Right lobe of liver (tissue), 6 donors: ENCODE measurements at regions not wholly inside any gene's neighbourhood (a gene's known extent, or its start where the extent isn't known, plus 50 kb on each side); places are given as distances from the start of the nearest gene placed in this dataset.

Experiments used
- ATAC-seq, 4 donors: fragments of 200-7000 bp; cut with Tn5 transposase; one replicate each; pipeline ENCODE4 v1.9.1; 2020; ENCODE audit warnings: mild to moderate bottlenecking in 4 of 4, moderate library complexity in 4 of 4
- DNase-seq, 3 donors: peaks; one replicate each; pipeline ENCODE4 v3.0.0-alpha.2; 2020
- H3K27ac ChIP-seq, 3 donors: fragments of 200-600 bp; one replicate each; pipeline ENCODE4 v1.8.0; 2022
- H3K27me3 ChIP-seq, 2 donors: fragments of 200-600 bp; one replicate each; pipeline ENCODE4 v1.8.0; 2022
- H3K36me3 ChIP-seq, 4 donors: fragments of 200-600 bp; sonication (generic) in 1 of 4; one replicate each; pipeline versions ENCODE4 v1.5.1 to v1.8.0; 2017 to 2022; ENCODE audit warnings: control low read depth in 1 of 4
- H3K4me1 ChIP-seq, 4 donors: fragments of 200-600 bp; sonication (generic) in 1 of 4; one replicate each; pipeline versions ENCODE4 v1.5.1 to v1.8.0; 2017 to 2022; ENCODE audit warnings: control low read depth in 1 of 4
- H3K4me3 ChIP-seq, 3 donors: fragments of 200-600 bp; one replicate each; pipeline ENCODE4 v1.8.0; 2022
- H3K9me3 ChIP-seq, 4 donors: fragments of 200-600 bp; sonication (generic) in 1 of 4; one replicate each; pipeline versions ENCODE4 v1.5.1 to v1.8.0; 2017 to 2022; ENCODE audit warnings: control low read depth in 1 of 4
- POLR2A ChIP-seq: fragments of 450-650 bp; IDR thresholded peaks from one replicate; pipeline ENCODE4 v1.6.1; 2017; ENCODE audit warnings: antibody characterized with exemption, mild to moderate bottlenecking
- WGBS: methylation state at CpG from one replicate; pipeline ENCODE4 v1.1.6; 2018; ENCODE audit warnings: low coverage, low lambda C conversion rate; ENCODE audit not compliant: insufficient coverage; ENCODE audit errors: missing lambda C conversion rate; 5-methylcytosine and 5-hydroxymethylcytosine counted together
- intact Hi-C, 2 donors: fragments of 100-400 bp; cut with DNase I; formaldehyde crosslinking; loops; one replicate each; pipeline versions ENCODE4 v1.11.2 to v1.14.1; 2022
- TF ChIP-seq, protein P1 (sequence below), 4 donors: fragments of 200-600 bp in 3 of 4; fragments of 450-650 bp in 1 of 4; IDR thresholded peaks; one replicate each; pipeline versions ENCODE4 v1.5.1 to v1.8.0; 2016 to 2022; ENCODE audit warnings: antibody characterized with exemption in 4 of 4, mild to moderate bottlenecking in 2 of 4
- donor health status: DM: no; HTN: yes; CAD: no.
- donor health status: DM: no; HTN: no; CAD: no.
- donor health status: DM: no; HTN: no; CAD: no.
- donor health status: DM: no; HTN: yes; CAD: no.
- donor health status: DM: no; HTN: yes; CAD: no.

DNA sequence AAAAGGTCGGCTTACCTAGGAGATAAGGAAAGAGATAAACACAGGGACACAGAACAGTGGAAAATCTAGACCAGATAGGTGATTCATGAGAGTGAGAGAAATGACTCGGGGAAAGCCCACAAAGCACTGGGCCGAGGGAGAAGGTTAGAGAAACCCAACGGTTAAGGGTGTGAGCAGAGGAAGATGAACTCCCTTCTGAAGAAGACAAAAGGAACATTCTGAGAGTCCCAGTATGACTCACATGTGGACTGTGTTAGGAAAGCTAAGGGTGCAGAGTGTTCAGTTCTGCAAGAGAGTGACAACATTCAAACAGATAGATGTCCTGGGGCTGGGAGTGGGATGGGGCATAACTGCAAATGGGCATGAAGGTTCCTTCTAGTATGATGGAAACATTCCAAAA, 83.0 kb downstream of the CNTN3 start:
- WGBS, result 62% methylated on average over 4 of the region's 4 CpGs
- TF ChIP-seq POLR2A, result no peak
- TF ChIP-seq, protein P1, sequence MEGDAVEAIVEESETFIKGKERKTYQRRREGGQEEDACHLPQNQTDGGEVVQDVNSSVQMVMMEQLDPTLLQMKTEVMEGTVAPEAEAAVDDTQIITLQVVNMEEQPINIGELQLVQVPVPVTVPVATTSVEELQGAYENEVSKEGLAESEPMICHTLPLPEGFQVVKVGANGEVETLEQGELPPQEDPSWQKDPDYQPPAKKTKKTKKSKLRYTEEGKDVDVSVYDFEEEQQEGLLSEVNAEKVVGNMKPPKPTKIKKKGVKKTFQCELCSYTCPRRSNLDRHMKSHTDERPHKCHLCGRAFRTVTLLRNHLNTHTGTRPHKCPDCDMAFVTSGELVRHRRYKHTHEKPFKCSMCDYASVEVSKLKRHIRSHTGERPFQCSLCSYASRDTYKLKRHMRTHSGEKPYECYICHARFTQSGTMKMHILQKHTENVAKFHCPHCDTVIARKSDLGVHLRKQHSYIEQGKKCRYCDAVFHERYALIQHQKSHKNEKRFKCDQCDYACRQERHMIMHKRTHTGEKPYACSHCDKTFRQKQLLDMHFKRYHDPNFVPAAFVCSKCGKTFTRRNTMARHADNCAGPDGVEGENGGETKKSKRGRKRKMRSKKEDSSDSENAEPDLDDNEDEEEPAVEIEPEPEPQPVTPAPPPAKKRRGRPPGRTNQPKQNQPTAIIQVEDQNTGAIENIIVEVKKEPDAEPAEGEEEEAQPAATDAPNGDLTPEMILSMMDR (IDR thresholded peaks at IDR 0.05), result no peak
- H3K27ac ChIP-seq, result no peak overlapping the region
- DNase-seq (no peak), ATAC-seq (no peak)
- H3K9me3 ChIP-seq, result no peaks in the 10 kb centered on the region
- no peaks in the 10 kb centered on the region for H3K36me3 ChIP-seq
- H3K27me3 ChIP-seq, result no peaks in the 10 kb centered on the region
- H3K4me3 ChIP-seq, result no peak overlapping the region
- intact Hi-C loops, result no loop called here
- H3K4me1 ChIP-seq, result no peaks in the 10 kb centered on the region

DNA sequence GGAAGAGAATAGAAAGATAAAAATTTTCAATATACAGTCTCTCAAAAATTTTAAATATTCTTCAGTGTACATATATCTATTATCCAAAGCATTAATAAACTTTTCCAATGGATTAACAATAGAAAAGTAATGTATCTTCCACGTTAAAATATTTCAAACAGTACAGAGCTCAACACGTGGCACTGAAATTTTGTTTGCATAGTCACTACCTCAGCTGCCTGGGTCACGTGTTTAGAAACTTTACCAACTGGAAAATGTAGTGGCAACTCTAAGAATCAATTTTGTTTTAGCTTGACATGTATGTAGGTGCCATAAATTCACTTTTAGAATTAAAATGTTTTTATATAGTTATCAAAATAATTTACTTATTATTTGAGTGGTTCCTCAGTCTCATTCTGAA, 85.3 kb downstream of the CNTN3 start:
- no peak for DNase-seq
- Histone ChIP-seq H3K9me3 (no peaks in the 10 kb centered on the region), H3K27ac (no peak overlapping the region), H3K4me3 (no peak overlapping the region), H3K36me3 (no peaks in the 10 kb centered on the region), H3K27me3 (no peaks in the 10 kb centered on the region), H3K4me1 (no peaks in the 10 kb centered on the region)
- intact Hi-C loops, result no loop called here
- TF ChIP-seq POLR2A, result no peak
- TF ChIP-seq, protein P1 (IDR thresholded peaks at IDR 0.05), result no peak
- peak; percentile 39 to 66 (median 50) for ATAC-seq
- 23% methylated on average over 3 of the region's 3 CpGs for WGBS

DNA sequence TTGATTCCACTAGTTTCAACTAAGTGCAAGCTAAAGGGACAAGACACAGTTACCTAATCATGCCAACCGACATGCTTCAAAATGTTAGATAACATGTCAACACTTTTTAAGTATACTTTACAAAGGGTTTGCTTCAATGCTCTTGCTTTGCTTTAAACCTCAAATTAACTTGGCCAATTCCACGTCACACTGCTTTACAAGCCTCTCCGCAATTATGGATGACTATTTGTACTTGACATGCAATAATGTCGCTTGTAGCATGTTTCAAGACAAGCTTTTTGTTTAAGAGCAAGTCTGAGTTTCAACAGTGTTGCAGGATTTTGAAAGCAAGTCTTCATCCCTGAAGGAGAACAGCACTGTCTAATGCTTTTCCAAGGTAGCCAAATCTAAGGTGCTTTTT, 86.9 kb downstream of the CNTN3 start:
- no peak for DNase-seq
- no peak overlapping the region for H3K27ac ChIP-seq
- H3K36me3 ChIP-seq, result no peaks in the 10 kb centered on the region
- TF ChIP-seq, protein P1 (IDR thresholded peaks at IDR 0.05), result no peak
- intact Hi-C loops, result no loop called here
- H3K4me3 ChIP-seq, result no peak overlapping the region
- H3K9me3 ChIP-seq, result no peaks in the 10 kb centered on the region
- no peaks in the 10 kb centered on the region for H3K4me1 ChIP-seq
- no peak for ATAC-seq
- WGBS, result 72% methylated on average over 4 of the region's 4 CpGs
- H3K27me3 ChIP-seq, result no peaks in the 10 kb centered on the region

DNA sequence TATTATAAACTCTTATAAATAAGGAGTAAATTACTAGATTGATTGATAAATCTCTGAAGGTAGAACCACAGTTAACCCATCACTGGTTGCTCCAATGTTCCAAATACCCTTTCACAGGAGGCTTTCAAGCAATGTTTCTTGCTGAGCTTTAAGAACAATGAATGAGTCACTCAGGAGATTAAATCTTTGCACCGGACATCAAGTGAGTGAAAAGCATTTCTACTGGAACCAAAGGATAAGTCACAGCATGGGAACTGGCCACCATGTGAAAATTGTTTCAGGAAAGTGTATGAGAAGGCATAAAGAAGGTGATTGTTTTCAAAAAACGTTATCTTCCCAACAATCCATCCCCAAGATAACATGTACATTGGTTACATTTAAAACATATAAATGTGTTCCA, 90.6 kb downstream of the CNTN3 start:
- no peak for ATAC-seq
- H3K4me3 ChIP-seq, result no peak overlapping the region
- DNase-seq, result no peak
- H3K36me3 ChIP-seq, result no peaks in the 10 kb centered on the region
- no peaks in the 10 kb centered on the region for H3K4me1 ChIP-seq
- no peaks in the 10 kb centered on the region for H3K27me3 ChIP-seq
- no peaks in the 10 kb centered on the region for H3K9me3 ChIP-seq
- H3K27ac ChIP-seq, result no peak overlapping the region
- TF ChIP-seq POLR2A, result no peak
- TF ChIP-seq, protein P1 (IDR thresholded peaks at IDR 0.05), result no peak
- WGBS, result 49% methylated on average over 2 of the region's 2 CpGs
- intact Hi-C loops, result no loop called here

DNA sequence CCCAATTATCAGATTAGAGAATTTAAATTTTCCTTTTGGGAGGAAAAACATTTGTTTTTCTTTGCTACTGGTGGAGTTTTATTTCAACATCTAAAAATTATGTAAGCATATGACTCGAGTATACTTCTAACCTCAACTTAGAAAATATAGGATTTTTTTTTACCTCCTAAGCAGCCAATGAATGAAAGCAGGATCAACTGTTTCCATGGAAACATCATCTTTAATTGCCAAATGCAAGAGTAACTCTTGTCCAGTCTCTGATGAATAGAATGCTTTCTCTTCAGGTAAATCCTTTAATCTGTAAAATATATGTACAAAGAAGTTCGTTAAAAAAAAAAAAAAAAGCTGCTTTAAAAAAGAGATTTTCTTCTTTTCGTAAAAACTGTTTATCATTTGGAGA, 93.6 kb downstream of the CNTN3 start:
- intact Hi-C loops, result no loop called here

More for the DNA sequence above, 93.6 kb downstream of the CNTN3 start:
- 58% methylated on average over 3 of the region's 3 CpGs for WGBS
- no peaks in the 10 kb centered on the region for H3K4me1 ChIP-seq
- no peaks in the 10 kb centered on the region for H3K36me3 ChIP-seq
- H3K27me3 ChIP-seq, result no peaks in the 10 kb centered on the region
- no peak overlapping the region for H3K4me3 ChIP-seq
- DNase-seq (no peak), ATAC-seq (no peak)
- TF ChIP-seq, protein P1 (IDR thresholded peaks at IDR 0.05), result no peak
- TF ChIP-seq POLR2A, result no peak
- H3K9me3 ChIP-seq, result no peaks in the 10 kb centered on the region
- no peak overlapping the region for H3K27ac ChIP-seq
